ENCODE measurements at regions not wholly inside any gene's neighbourhood (a gene's known extent, or its start where the extent isn't known, plus 50 kb on each side); places are given as distances from the start of the nearest gene placed in this dataset.

- TF ChIP-seq ASH2L (IDR thresholded peaks at IDR 0.05; ENCODE audit: borderline replicate concordance, low read depth) (no peak), POU2F2 (IDR thresholded peaks at IDR 0.05; ENCODE audit: borderline replicate concordance, low read depth, low read length) (no peak), EP300 (IDR thresholded peaks at IDR 0.05; ENCODE audit: borderline replicate concordance in 1 of 2, control insufficient read depth in 1 of 2, low read depth in 2 of 2, low read length in 2 of 2) (no peak), GABPA (IDR thresholded peaks at IDR 0.05; ENCODE audit: low read depth) (no peak), WRNIP1 (IDR thresholded peaks at IDR 0.05; ENCODE audit: borderline replicate concordance, low read depth, low read length) (no peak), ZNF274 (IDR thresholded peaks at IDR 0.05; ENCODE audit: insufficient read depth, insufficient read length) (no peak)
These were observed 613.4 kb upstream of the NR3C2 start for GRCh38 chr4:149055624-149056023.

All from GM12878 (cell line).